HUDEP-2 (cell line): ENCODE measurements at regions not wholly inside any gene's neighbourhood (a gene's known extent, or its start where the extent isn't known, plus 50 kb on each side); places are given as distances from the start of the nearest gene placed in this dataset.
"Not testable (repeated sequence)": the region's sequence is repeated elsewhere in the genome, so short reads cannot be mapped to it uniquely, and the experiment has no call there.

Experiments
- DNase-seq, 76 experiments: peaks; one replicate each; lab custom pipeline; 2025; ENCODE audit not compliant: unreplicated experiment in 76 of 76; lab: John Stamatoyannopoulos, UW

DNA sequence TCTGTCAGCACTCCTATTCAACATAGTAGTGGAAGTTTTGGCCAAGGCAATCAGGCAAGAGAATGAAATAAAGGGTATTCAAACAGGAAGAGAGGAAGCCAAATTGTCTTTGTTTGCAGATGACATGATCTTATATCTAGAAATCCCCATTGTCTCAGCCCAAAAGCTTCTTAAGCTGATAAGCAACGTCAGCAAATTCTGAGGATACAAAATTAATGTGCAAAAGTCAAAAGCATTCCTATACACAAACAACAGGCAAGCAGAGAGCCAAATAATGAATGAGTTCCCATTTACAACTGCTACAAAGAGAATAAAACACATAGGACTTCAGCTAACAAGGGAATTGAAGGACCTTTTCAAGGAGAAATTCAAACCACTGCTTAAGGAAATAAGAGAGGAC lies 280.4 kb upstream of the LUZP2 start:
- no peak for DNase-seq

DNA sequence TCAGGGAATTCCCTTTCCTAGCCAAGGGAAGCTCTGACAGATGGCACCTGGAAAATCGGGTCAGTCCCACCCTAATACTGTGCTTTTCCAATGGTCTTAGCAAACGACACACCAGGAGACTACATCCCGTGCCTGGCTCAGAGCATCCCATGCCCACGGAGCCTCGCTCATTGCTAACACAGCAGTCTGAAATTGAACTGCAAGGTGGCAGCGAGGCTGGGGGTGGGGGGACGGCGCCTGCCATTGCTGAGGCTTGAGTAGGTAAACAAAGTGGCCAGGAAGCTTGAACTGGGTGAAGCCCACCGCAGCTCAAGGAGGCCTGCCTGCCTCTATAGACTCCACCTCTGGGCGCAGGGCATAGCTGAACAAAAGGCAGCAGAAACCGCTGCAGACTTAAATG lies 279.5 kb upstream of the LUZP2 start:
- DNase-seq = not testable (repeated sequence)

DNA sequence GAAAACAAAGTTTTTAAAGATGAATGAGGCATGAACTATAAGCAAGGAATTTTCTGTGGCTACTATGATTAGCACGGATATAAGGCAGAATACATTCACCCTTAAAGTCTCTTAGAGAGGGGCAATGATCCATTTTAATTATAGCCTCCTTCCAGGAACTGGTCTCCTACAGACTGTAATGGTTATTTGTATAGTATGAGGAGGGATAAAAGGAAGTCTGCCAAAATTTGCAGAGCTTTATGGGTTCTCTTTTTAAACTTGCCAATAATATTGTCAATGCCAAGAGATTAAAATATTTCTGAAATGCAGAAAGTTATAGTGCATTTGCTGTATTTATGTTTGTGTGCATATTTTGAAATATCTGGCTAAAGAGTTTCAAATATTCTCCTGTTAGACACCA lies 271.4 kb upstream of the LUZP2 start:
- no peak for DNase-seq

DNA sequence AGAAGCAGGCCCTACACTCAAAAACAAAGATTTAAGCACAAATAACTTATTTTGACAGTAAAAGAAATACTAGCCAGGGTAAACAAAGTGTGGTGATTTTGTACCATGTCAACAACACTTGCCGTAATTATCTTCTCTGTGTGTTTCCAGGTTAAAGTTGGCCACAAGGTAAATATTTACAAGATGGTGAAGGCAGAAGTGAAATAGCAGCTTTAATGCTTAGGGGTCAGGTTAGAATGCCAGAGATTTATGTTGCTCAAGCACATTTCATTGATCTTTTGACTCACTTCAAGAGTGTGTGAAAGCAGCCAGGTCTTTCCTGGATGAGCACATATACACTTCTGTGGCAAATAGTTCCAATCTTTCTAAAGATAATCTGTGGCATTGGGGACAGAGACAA lies 270.2 kb upstream of the LUZP2 start:
- DNase-seq = no peak

DNA sequence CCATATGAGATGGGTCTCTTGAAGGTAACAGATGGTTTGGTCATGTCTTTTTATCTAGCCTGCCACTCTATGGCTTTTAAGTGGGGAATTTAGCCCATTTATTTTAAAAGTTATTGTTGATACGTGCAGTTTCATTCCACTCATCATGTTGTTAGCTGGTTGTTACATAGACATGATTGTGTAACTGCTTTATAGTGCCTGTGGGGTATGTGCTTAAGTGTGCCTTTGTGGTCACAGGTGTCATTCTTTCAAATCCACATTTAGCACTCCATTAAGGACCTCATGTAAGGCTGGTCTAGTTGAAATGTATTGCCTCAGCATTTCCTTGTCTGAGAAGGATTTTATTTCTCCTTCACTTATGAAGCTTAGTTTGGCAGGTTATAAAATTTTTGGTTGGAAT lies 263.8 kb upstream of the LUZP2 start:
- no peak for DNase-seq

DNA sequence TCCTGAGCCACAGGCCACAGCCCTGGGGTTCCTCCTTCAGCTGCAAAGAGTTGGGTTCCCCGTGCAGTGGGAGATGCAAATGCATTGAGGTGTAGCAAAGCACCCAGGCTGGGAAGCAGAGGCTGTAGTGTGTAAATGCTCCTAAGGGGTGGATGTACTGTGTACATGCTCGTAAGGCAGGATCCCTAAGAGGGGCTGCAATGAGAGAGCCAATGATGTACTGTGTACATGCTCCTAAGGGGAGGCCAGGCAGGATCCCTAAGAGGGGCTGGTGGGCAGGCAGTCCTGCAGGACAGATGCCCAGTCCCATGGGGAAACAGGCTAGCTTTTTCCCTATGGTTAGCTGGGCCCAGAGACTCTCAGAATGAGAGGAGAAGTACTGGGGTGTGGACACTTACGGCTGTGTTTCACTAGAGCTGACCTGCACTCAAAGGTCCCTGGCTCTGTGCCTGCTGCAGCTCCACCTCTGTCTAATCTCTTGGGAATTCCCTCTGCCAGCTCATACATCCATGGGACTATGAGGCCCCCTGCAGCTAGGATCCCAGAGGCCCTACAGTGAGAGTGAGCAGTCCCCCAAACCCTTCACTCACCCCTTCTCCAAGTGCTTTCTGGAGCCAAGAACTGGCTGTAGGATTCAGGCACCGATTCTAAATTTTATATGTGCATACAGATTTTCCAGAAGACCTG lies 261.9 kb upstream of the LUZP2 start:
- DNase-seq = no peak

DNA sequence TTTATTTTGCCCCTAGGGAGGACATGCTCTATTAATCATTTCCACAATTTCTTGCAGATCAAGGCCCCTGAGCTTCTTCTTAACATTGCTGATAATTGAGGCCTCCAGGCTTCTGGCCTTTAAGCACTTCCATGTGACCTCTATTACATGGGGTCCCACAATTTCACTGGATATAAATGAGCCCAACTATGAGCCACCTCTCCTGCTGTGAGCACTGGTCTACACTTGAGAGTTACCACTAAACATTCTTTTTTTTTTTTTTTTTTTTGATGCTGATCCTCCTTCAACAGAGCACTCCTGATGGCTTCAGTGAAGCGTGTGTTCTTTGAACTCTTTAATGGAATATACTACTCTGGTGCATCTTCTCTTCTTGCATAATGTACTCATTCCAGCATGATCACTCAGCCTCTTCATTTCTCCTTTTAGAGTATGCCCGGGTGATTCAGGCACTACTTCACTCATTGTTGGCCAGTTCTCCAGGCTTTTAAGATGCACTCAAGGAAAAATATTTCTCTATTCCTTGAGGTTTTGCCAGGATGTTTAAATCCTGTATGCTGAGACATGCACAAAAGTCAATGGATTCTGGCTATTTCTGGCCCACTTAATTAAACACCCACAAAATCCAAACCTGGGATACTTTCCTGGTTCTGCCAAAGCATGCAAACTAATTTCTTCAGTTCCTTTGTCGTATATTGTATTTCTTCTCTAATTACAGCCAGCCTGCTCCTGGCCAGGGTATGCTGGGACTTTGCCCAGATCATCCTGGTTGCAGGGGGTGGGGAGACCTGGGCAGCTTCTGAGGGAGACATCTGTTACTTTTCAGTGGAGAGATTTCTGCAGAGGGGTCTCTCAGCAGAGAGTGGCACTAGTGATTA lies 257.8 kb upstream of the LUZP2 start:
- no peak for DNase-seq

DNA sequence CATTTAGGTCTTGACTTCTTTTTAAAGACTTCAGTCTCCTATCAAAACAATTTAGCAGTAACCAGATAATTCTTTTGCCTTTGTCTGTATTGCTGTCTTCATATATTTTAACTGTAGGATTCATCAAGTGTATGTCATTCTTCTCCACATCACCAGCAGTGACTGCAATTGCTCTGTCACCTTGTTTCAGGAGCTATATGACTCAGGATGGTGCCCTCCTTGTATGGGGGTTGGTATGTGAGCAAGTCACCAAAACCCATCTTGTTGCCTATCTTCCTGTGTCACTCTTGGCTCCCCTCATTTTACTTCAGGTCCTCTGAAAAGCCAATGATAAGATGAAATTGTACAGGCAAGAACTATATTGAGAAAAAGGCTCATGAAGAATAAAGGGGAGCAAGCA lies 256.9 kb upstream of the LUZP2 start:
- no peak for DNase-seq

DNA sequence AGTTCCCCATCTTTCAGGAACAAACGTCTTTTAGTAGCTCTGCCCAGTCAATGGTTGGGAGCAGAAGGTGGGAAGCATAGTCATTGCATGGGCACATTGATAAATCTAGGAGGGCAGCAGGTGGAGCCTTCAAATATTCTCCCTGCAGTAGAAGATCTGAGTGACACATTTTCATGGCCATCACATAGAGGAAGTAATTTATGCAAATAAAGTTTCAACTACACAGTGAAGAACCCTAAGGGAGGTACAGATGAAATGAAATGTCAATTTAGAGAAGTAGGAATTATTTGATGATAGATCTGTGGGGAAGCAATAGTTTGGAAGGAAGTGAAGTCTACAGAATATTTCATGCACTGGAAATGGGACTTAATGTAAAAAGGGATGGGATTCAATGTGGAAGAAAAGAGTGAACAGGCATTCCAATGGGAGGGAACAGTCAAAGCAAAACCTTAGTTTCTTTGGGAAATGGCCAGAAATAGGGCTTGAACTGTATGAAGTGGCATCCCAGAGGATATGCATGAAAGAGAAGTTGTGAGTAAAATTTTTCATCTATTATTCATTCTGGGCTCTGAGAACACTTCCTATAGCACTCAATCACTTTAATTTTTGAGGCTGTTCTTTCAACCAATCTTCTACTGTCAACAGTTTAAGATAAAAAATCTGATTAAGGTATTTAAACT lies 256.2 kb upstream of the LUZP2 start:
- no peak for DNase-seq

DNA sequence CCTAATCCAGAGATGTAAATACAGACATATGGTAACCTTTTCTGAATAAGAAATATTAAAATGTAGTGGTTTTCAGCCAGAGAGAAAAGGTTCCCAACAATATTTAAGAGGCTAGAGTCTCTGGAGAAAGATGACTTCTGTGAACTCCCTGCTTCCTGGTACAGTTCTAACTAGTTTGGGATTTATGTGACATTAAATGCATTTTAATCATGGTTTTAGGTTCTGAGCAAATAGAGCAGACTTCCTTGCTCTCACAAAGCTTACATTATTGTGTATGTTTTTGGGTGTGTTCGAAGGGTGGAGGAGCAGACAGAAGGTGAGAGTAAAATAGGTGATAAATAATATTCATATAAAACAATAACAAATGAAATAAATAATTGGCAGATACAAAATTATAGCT lies 250.1 kb upstream of the LUZP2 start:
- DNase-seq = no peak

DNA sequence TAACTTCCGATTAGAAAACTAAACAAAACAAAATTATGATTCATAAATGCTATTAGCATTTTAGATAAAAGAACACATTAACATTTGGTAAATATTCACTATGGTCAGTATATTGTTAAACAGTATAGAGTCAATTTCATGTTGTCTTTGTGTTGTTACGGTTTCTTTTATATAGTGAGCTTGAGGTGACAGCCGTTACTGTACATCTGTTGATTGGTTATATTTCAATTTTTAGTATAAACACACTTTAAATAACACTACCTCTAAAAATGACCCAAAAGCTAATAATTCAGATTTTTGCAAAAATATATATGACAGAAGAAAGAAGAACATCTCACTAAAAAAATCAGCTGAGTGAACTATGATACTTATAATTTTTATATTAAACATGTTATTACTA lies 249.0 kb upstream of the LUZP2 start:
- no peak for DNase-seq

DNA sequence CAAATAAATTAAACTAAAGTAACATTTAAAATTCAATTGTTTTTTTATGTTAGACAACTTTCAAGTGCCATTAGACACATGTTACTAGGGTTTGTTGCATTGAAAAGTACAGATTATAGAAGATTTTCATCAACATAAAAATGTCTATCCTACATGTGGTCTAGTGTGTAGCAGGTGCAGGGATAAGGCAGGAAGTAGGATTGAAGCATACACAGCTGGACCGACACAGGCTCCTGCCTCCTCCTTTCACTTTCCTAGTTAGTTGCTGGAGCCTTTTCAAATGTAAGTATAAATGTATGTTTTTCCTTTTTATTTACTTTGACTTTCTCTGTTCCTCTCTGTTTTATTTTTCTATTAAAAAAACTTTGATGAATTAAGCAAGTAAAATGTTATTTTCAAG lies 246.9 kb upstream of the LUZP2 start:
- no peak for DNase-seq

DNA sequence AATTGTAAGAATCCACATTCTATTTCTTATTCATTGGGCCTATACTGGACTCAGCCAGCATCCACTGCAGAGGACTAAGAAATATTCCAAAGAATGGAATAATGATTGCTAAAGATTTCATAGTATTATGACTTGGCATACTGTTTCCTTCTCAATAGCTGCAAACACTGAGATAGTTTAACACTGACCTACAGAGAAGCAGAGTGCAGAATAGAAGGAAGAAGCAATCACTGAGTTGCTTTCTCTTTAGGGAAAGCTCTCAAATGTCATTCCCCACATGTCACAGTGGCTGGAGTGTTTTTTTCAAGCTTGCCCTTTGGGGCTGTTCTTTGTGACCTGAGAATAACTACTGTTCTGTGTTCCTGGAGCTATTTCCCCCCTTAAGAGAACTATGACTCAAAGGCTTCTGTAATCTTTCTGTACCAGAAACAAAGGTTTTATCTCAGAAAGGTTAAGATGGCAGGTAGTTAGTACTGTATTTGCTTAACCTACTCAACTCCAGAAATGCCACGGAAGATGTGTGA lies 243.6 kb upstream of the LUZP2 start:
- no peak for DNase-seq

DNA sequence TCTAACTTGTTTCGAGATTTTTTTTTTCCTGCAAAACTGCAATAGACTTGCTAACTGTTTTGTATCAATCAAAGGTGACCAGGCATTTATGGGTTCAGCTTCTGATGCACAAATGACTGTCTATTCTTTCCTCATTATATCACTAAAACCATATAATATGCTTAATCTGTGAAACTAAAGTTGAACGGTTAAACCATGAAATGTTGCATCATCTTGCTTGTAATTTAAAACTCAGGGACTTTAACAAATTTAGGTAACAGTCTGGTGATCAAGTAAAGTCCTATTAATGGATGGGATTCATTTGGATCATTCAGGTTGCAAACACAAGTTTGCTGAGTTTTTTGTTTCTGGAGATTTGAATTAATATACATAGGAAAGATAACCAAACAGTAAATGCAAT lies 232.0 kb upstream of the LUZP2 start:
- DNase-seq = no peak

DNA sequence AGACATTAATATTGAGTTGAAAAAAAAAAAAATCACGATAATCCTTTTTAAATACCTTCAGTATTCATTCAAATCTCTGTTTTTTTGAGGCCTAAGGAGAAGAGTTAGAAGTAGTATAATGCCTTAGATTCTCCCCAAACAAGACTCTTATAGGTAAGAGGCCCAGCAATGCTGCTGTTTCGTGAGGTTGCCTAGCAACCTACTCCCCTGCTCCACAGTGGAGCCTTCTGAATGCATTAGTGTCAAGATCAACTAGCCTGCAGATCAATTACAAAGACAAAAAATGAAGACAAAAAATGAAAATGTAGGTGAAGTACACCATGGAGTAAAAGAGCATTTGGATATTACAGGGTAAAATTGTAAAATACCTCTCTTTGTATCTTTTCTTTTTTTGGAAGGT lies 229.8 kb upstream of the LUZP2 start:
- no peak for DNase-seq

DNA sequence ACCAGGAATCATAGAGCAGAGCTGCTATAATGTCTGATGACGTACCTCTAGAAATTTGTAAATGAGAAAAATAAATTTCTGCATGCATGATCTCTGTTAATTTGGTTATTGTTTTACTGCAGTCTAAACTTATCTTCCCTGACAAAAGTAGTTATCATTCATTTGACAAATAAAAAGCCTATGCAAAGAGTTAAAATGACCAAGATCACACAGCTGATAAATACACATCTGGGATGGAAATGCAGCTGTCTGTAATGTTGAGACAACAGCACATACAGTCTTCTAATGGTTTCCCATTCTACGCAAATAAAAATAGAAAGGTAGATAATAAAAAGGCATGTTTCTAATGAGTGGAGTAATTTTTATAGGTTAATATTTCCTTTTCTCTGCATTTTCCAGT lies 225.1 kb upstream of the LUZP2 start:
- DNase-seq = no peak

DNA sequence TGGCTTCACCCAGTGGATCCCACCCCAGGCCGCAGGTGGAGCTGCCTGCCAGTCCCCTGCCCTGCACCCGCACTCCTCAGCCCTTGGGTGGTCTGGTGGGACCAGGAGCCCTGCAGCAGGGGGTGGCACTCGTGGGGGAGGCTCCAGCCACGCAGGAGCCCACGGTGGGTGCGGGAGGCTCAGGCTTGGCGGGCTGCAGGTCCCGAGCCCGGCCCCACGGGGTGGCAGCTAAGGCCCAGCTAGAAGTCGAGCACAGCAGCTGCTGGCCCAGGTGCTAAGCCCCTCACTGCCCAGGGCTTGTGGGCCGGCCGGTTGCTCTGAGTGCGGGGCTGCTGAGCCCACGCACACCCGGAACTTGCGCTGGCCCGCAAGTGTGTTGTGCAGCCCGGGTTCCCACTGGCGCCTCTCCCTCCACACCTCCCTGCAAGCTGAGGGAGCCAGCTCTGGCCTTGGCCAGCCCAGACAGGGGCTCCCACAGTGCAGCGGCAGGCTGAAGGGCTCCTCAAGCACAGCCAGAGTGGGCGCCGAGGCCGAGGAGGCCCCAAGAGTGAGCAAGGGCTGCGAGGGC lies 222.6 kb upstream of the LUZP2 start:
- not testable (repeated sequence) for DNase-seq

DNA sequence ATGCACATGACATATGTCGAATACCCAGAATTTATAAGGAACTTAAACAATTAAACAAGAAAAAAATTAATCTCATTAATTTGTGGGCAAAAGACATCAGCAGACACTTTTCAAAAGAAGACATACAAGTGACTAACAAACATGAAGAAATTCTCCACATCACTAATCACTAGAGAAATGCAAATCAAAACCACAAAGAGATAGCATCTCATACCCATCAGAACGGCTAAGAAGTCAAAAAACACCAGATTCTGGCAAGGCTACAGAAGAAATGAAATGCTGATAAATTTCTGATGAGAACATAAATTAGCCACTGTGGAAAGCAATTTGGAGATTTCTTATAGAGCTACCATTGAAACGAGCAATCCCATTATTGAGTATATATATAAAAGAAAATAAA lies 210.6 kb upstream of the LUZP2 start:
- DNase-seq = no peak

DNA sequence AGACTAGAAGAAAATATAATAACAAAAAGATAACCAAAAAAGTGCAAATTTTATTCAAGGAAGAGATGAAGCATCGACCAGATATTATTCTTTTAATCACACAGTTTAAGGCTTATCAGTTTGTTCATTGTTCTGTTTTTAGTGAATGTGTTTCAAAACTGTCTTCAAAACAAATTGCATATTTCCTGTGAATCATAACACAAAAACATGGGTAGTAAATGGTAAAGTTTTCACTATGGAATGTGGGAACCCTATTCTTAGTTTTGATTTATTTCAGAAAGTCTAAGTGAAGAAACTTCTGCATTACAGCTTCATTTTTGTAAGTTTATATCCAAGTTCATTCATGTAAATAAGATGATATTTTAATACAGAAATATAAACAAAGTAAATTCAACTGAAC lies 207.6 kb upstream of the LUZP2 start:
- DNase-seq = no peak

DNA sequence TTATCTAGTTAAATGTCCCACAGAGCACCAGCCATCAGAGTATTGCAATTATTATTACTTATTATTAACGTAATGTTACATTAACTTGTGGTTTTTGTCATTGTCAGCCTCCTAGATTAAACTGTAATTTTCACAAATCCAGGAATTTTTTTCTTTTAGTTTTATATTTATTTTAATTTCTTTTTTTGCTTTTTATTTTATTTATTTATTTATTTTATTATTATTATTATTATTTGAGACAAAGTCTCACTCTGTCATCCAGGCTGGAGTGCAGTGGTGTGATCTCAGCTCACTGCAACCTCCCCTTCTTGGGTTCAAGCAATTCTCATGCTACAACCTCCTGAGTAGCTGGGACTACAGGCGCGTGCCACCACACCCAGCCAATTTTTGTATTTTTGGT lies 202.9 kb upstream of the LUZP2 start:
- no peak for DNase-seq

DNA sequence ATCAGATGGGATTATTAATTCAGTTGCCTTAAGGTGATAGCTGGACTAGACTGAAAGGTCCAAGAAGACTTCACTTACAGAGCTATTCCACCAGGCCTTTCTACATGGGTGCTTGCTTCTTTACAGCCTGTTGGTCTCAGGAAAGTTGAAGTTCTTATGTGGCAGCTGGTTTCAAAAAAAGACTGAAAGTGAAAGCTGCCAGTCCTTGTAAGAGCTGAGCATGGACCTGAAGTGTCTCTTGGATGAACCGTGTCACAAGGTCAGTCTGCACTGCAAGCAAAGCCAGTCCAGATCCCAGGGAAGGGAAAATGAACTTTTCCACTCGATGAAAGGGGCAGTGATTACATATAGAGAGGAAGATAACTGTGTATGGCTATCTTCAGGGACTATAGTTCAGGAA lies 201.5 kb upstream of the LUZP2 start:
- no peak for DNase-seq
